ENCODE measurements at regions not wholly inside any gene's neighbourhood (a gene's known extent, or its start where the extent isn't known, plus 50 kb on each side); places are given as distances from the start of the nearest gene placed in this dataset.

DNA sequence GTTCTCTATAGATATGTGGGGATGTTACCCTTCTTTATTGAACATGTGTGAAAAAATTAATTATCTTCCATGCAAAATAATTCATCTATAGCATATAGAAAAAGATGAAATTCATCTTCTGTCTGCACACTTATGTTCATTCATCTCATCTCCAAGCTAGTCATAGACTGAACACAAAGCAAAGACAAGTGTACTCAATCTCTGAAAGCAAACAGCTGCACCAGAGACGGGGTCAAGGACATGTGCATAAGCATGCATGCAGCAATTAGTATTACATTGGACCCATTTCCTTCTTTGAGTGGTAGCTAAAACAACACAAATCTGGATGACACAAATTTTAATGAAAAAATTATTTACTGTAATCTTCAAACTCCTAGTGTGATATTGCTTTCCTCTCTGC is 547.0 kb upstream of the COX7C start:
- Mint-ChIP-seq H3K9me3 (no peaks in the 10 kb centered on the region), H3K27ac (no peak overlapping the region), H3K4me3 (no peak overlapping the region), H3K36me3 (ENCODE audit: insufficient read depth in 1 of 3, low read depth in 3 of 3) (no peaks in the 10 kb centered on the region), H3K4me1 (peaks cover 3 to 4% of the 10 kb centered on the region in 2 experiments), H3K27me3 (ENCODE audit: low read depth) (no peaks in the 10 kb centered on the region)
- H4K20me1 ChIP-seq (ENCODE audit: control insufficient read depth, insufficient read depth, insufficient read length) = no peaks in the 10 kb centered on the region
- H3K27me3 ChIP-seq (ENCODE audit: insufficient read depth, low read length) = no peaks in the 10 kb centered on the region
- no peak overlapping the region for H2BK20ac ChIP-seq (ENCODE audit: low read depth, low read length, poor library complexity, severe bottlenecking)
- TF ChIP-seq, protein P1, sequence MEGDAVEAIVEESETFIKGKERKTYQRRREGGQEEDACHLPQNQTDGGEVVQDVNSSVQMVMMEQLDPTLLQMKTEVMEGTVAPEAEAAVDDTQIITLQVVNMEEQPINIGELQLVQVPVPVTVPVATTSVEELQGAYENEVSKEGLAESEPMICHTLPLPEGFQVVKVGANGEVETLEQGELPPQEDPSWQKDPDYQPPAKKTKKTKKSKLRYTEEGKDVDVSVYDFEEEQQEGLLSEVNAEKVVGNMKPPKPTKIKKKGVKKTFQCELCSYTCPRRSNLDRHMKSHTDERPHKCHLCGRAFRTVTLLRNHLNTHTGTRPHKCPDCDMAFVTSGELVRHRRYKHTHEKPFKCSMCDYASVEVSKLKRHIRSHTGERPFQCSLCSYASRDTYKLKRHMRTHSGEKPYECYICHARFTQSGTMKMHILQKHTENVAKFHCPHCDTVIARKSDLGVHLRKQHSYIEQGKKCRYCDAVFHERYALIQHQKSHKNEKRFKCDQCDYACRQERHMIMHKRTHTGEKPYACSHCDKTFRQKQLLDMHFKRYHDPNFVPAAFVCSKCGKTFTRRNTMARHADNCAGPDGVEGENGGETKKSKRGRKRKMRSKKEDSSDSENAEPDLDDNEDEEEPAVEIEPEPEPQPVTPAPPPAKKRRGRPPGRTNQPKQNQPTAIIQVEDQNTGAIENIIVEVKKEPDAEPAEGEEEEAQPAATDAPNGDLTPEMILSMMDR (conservative IDR thresholded peaks at IDR 0.05) = no peak
- no peaks in the 10 kb centered on the region for H3K4me1 ChIP-seq (ENCODE audit: insufficient read depth, low read length)
- no peak overlapping the region for H3K14ac ChIP-seq (ENCODE audit: insufficient read depth, low read length)
- no peak for DNase-seq
- H2BK12ac ChIP-seq (ENCODE audit: insufficient read length, low read depth, low read length) = no peak overlapping the region
- no peak overlapping the region for H3K27ac ChIP-seq (ENCODE audit: insufficient read length, low read depth, low read length)
- no peak overlapping the region for H4K91ac ChIP-seq (ENCODE audit: insufficient read length, low read depth, low read length)
- no peak overlapping the region for H4K5ac ChIP-seq (ENCODE audit: insufficient read length, low read depth, low read length)
- H3K56ac ChIP-seq (ENCODE audit: insufficient read length, low read depth, low read length) = no peak overlapping the region
- no peak overlapping the region for H3K4me2 ChIP-seq (ENCODE audit: insufficient read depth, insufficient read length, low read length)
- H3K23ac ChIP-seq (ENCODE audit: insufficient read length, low read depth, low read length) = no peak overlapping the region
- no peak overlapping the region for H2BK15ac ChIP-seq (ENCODE audit: low read depth, low read length)
- no peak overlapping the region for H2BK120ac ChIP-seq (ENCODE audit: low read depth, low read length, poor library complexity, severe bottlenecking)
- no CpG with 5 or more reads among the region's 1 CpG for WGBS (ENCODE audit: extremely low coverage, insufficient read length, low lambda C conversion rate)
- no peak overlapping the region for H2BK5ac ChIP-seq (ENCODE audit: insufficient read length, low read length)
- no peak overlapping the region for H2AK5ac ChIP-seq (ENCODE audit: insufficient read length, low read length)
- H3K79me2 ChIP-seq (ENCODE audit: insufficient read depth, low read length) = no peaks in the 10 kb centered on the region
- H3T11ph ChIP-seq (ENCODE audit: low read length) = no peak overlapping the region
- H3K18ac ChIP-seq (ENCODE audit: insufficient read length, low read depth, low read length) = no peak overlapping the region
- no peaks in the 10 kb centered on the region for H3K23me2 ChIP-seq (ENCODE audit: insufficient read length, low read depth, low read length, poor library complexity, severe bottlenecking)
- no peak overlapping the region for H3K4ac ChIP-seq (ENCODE audit: low read depth, low read length)
- no peak overlapping the region for H4K8ac ChIP-seq (replicated peaks; ENCODE audit: insufficient read length, low read depth, low read length)
- H3K9ac ChIP-seq (ENCODE audit: extremely low read depth, insufficient read length, low read length) = no peak overlapping the region
- no peaks in the 10 kb centered on the region for H3K79me1 ChIP-seq (ENCODE audit: insufficient read depth, low read depth, low read length, poor library complexity, severe bottlenecking)
- H3K9me3 ChIP-seq (ENCODE audit: control insufficient read depth, low read depth, low read length) = no peaks in the 10 kb centered on the region
- H2AFZ ChIP-seq (ENCODE audit: low read length) = no peak overlapping the region

All from H9 (cell line).